Endothelial cell of umbilical vein (primary cell): ENCODE measurements at regions not wholly inside any gene's neighbourhood (a gene's known extent, or its start where the extent isn't known, plus 50 kb on each side); places are given as distances from the start of the nearest gene placed in this dataset.

Experiments
- EZH2 ChIP-seq: IDR thresholded peaks from 2 replicates; pipeline ENCODE4 v1.6.1; 2012; ENCODE audit warnings: borderline replicate concordance, low read depth, mild to moderate bottlenecking, moderate library complexity, low read length, inconsistent platforms; ENCODE audit not compliant: severe bottlenecking
- JUN ChIP-seq: IDR thresholded peaks from 2 replicates; pipeline ENCODE4 v1.6.1; 2011; ENCODE audit warnings: borderline replicate concordance, low read depth; ENCODE audit not compliant: insufficient read length, insufficient read depth
- POLR2AphosphoS5 ChIP-seq: IDR thresholded peaks from 2 replicates; pipeline ENCODE4 v1.6.1; 2012; ENCODE audit warnings: low read depth, mild to moderate bottlenecking, control low read depth, low read length, moderate library complexity; ENCODE audit not compliant: insufficient read depth
- TF ChIP-seq, protein P1 (sequence below), 2 donors: IDR thresholded peaks; 1 replicate in 1 of 2; 2 replicates in 1 of 2; pipeline ENCODE4 v1.5.1; 2011; ENCODE audit warnings: low read length in 2 of 2, mild to moderate bottlenecking in 2 of 2, moderate library complexity in 2 of 2, control low read depth in 1 of 2, inconsistent platforms in 1 of 2, low read depth in 1 of 2; ENCODE audit not compliant: insufficient read depth in 1 of 2; ENCODE audit errors: extremely low read depth in 1 of 2

DNA sequence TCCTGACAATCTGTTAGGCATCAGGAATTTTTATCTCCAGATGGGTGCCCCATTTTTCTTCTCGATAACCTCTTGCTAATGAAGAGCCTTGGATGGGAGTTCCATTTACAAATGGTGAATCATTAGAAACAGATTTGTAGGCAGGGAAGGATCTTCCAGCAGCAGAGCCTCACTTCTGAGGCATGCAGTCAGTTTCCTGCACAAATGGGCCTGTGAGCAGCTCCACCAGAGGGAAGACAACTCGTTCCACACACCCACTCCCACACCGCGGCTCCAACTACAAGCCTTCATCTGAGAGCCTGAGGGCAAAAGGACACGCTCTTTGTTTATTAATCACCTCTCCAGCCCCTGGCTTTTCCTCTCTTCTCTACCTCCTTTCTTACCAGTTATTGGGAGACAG is 108.5 kb downstream of the CTAGE1 start:
- TF ChIP-seq, protein P1, sequence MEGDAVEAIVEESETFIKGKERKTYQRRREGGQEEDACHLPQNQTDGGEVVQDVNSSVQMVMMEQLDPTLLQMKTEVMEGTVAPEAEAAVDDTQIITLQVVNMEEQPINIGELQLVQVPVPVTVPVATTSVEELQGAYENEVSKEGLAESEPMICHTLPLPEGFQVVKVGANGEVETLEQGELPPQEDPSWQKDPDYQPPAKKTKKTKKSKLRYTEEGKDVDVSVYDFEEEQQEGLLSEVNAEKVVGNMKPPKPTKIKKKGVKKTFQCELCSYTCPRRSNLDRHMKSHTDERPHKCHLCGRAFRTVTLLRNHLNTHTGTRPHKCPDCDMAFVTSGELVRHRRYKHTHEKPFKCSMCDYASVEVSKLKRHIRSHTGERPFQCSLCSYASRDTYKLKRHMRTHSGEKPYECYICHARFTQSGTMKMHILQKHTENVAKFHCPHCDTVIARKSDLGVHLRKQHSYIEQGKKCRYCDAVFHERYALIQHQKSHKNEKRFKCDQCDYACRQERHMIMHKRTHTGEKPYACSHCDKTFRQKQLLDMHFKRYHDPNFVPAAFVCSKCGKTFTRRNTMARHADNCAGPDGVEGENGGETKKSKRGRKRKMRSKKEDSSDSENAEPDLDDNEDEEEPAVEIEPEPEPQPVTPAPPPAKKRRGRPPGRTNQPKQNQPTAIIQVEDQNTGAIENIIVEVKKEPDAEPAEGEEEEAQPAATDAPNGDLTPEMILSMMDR (IDR thresholded peaks at IDR 0.05; ENCODE audit: extremely low read depth in 1 of 2, insufficient read depth in 1 of 2, low read depth in 1 of 2, low read length in 2 of 2) = no peak
- TF ChIP-seq JUN = no peak
- TF ChIP-seq EZH2 = no peak
- TF ChIP-seq POLR2AphosphoS5 = no peak
